Calu3 (cell line): ENCODE measurements at regions not wholly inside any gene's neighbourhood (a gene's known extent, or its start where the extent isn't known, plus 50 kb on each side); places are given as distances from the start of the nearest gene placed in this dataset.

ENCODE experiments used
- BruUV-seq: library from RNA; stranded (reverse); fragments of 400-500 nt; replicated peaks from 2 replicates; lab custom pipeline; 2021; lab: Mats Ljungman, UMichigan
- CTCF ChIA-PET: fragments of 300-600 bp; sonication (Branson Sonifier 250); formaldehyde crosslinking; loops from one replicate; lab custom pipeline; 2022; ENCODE audit warnings: antibody characterized with exemption; lab: Charles Lee
- DNase-seq: peaks from one replicate; pipeline ENCODE4 v3.0.0; 2022
- H3K27ac Mint-ChIP-seq: one replicate; pipeline ENCODE4 v1.8.0; 2022; ENCODE audit warnings: mixed read lengths; ENCODE audit not compliant: unreplicated experiment
- H3K27me3 Mint-ChIP-seq: one replicate; pipeline ENCODE4 v1.8.0; 2022; ENCODE audit warnings: mixed read lengths; ENCODE audit not compliant: unreplicated experiment
- H3K36me3 Mint-ChIP-seq: one replicate; pipeline ENCODE4 v1.8.0; 2022; ENCODE audit warnings: mild to moderate bottlenecking, moderate library complexity, mixed read lengths; ENCODE audit not compliant: insufficient read depth, unreplicated experiment
- H3K4me1 Mint-ChIP-seq: one replicate; pipeline ENCODE4 v1.8.0; 2022; ENCODE audit warnings: mild to moderate bottlenecking, low read depth, mixed read lengths; ENCODE audit not compliant: unreplicated experiment
- H3K4me3 Mint-ChIP-seq: one replicate; pipeline ENCODE4 v1.8.0; 2022; ENCODE audit warnings: mild to moderate bottlenecking, low read depth, moderate library complexity, mixed read lengths; ENCODE audit not compliant: unreplicated experiment
- H3K9me3 Mint-ChIP-seq: one replicate; pipeline ENCODE4 v1.8.0; 2022; ENCODE audit warnings: low read depth, mixed read lengths; ENCODE audit not compliant: unreplicated experiment
- CTCF ChIP-seq: fragments of 200-600 bp; IDR thresholded peaks from one replicate; pipeline ENCODE4 v1.8.0; 2022; ENCODE audit warnings: antibody characterized with exemption; ENCODE audit not compliant: unreplicated experiment
- intact Hi-C: fragments of 100-400 bp; cut with micrococcal nuclease; formaldehyde crosslinking; loops from one replicate; pipeline ENCODE4 v1.10.0; 2022; ENCODE audit not compliant: unreplicated experiment

GRCh38 chr2:236647621-236648020, 78.0 kb downstream of the ACKR3 start:
- peaks cover 60% of the 10 kb centered on the region for H3K27me3 Mint-ChIP-seq
- no peak overlapping the region for H3K27ac Mint-ChIP-seq
- BruUV-seq, result no TSS peak
- no peak for TF ChIP-seq CTCF
- H3K4me3 Mint-ChIP-seq, result no peak overlapping the region
- no peaks in the 10 kb centered on the region for H3K4me1 Mint-ChIP-seq
- no peaks in the 10 kb centered on the region for H3K36me3 Mint-ChIP-seq
- peaks cover 2% of the 10 kb centered on the region for H3K9me3 Mint-ChIP-seq
- CTCF ChIA-PET, result no interaction called here
- no peak for DNase-seq
- intact Hi-C loops, result no loop called here

- no peaks in the 10 kb centered on the region for H3K36me3 Mint-ChIP-seq
- no peak for DNase-seq
- CTCF ChIA-PET, result interaction anchor here (0.5 kb wide), 1 partner anchor 69 kb away, joined by 3 read pairs; no protein-coding TSS in a partner anchor
- peaks cover 68% of the 10 kb centered on the region for H3K27me3 Mint-ChIP-seq
- H3K27ac Mint-ChIP-seq, result no peak overlapping the region
- no peaks in the 10 kb centered on the region for H3K9me3 Mint-ChIP-seq
- no peak overlapping the region for H3K4me3 Mint-ChIP-seq
- intact Hi-C loops, result no loop called here
- BruUV-seq, result no TSS peak
- TF ChIP-seq CTCF, result no peak
- H3K4me1 Mint-ChIP-seq, result no peaks in the 10 kb centered on the region
These were observed 84.2 kb downstream of the ACKR3 start for GRCh38 chr2:236653863-236654262.

GRCh38 chr2:236654496-236654895, 84.9 kb downstream of the ACKR3 start:
- Mint-ChIP-seq H3K27ac (no peak overlapping the region), H3K4me1 (no peaks in the 10 kb centered on the region), H3K4me3 (no peak overlapping the region), H3K36me3 (no peaks in the 10 kb centered on the region), H3K9me3 (no peaks in the 10 kb centered on the region), H3K27me3 (peaks cover 74% of the 10 kb centered on the region)
- intact Hi-C loops, result no loop called here
- DNase-seq, result no peak
- no peak for TF ChIP-seq CTCF
- CTCF ChIA-PET, result no interaction called here
- no TSS peak for BruUV-seq

GRCh38 chr2:236656166-236656565, 86.5 kb downstream of the ACKR3 start:
- Mint-ChIP-seq H3K27ac (no peak overlapping the region), H3K4me1 (no peaks in the 10 kb centered on the region), H3K27me3 (peaks cover 85% of the 10 kb centered on the region), H3K36me3 (no peaks in the 10 kb centered on the region), H3K9me3 (no peaks in the 10 kb centered on the region), H3K4me3 (no peak overlapping the region)
- intact Hi-C loops, result no loop called here
- no TSS peak for BruUV-seq
- CTCF ChIA-PET, result no interaction called here
- no peak for DNase-seq
- TF ChIP-seq CTCF, result no peak
